Superior temporal gyrus (tissue), 1 donor: ENCODE measurements at regions not wholly inside any gene's neighbourhood (a gene's known extent, or its start where the extent isn't known, plus 50 kb on each side); places are given as distances from the start of the nearest gene placed in this dataset.
"Not testable (repeated sequence)": the region's sequence is repeated elsewhere in the genome, so short reads cannot be mapped to it uniquely, and the experiment has no call there.

Experiments used
- DNase-seq: peaks from one replicate; pipeline ENCODE4 v3.0.0-alpha.2; 2016; ENCODE audit errors: extremely low spot score

DNA sequence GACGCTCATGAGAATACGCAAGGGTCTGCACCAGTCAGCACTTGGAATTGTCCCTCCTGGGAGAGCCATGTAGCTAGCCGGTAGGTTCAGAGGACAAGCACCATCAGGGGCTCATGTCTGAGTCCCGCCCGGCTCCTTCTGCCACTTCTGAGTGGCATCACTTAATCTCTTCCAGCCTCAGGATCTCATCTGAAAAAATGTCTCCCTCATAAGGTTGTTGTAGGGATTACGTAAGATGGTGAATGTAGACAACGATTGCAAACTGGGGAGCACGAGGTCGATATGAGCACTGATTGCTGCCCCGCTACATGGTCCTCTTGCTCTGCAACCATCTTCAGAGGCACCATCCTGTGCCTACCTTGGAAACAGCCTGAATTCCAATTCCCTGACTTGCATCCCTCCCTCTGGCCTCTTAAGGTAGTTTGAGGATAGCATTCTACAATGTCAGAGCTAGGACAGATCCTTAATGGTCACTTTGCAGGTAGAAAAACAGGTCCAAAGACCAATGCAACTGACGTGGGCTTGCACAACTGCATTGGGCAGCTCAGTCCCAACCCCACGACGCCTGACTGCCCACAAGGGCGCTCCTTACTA, 115.8 kb upstream of the TMEM45B start:
- DNase-seq = no peak

DNA sequence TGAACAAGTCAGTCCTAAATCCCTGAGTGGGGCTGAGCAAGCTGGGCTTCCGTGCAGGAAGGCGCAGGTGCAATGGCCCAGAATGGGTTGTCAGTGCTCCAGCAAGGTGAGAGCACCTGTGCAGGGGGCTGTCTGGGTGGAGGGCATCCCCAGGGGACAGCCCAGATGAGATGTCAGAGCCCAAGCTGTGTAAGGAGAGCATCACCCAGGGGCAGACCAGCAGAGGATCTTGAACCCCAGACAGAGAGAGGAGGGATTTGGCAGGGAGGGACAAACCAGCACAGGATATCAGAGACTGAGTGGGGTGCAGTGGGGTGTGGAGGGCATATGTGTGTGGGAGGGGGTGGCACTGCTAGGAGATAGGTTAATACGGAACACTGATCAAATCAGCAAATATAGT, 114.9 kb upstream of the TMEM45B start:
- DNase-seq = no peak

DNA sequence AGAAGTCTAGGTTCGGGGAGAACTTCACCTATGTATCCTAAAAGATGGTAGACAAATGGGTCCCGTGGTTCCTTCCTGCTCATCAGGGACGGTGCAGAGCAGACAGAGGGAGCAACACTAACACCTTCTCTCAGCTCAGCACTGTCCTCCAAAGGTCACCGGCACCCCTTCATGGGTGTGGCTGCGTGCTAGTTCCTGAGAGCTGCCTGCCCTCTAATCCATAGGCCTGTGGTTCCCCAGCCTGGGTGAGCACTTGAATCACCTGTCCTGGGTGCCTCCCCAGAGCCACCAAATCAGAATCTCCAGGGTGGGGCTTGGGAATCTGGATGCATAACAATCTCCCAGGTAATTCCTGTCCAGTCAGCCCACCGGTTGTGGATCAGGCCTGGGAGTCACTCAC, 113.9 kb upstream of the TMEM45B start:
- no peak for DNase-seq

DNA sequence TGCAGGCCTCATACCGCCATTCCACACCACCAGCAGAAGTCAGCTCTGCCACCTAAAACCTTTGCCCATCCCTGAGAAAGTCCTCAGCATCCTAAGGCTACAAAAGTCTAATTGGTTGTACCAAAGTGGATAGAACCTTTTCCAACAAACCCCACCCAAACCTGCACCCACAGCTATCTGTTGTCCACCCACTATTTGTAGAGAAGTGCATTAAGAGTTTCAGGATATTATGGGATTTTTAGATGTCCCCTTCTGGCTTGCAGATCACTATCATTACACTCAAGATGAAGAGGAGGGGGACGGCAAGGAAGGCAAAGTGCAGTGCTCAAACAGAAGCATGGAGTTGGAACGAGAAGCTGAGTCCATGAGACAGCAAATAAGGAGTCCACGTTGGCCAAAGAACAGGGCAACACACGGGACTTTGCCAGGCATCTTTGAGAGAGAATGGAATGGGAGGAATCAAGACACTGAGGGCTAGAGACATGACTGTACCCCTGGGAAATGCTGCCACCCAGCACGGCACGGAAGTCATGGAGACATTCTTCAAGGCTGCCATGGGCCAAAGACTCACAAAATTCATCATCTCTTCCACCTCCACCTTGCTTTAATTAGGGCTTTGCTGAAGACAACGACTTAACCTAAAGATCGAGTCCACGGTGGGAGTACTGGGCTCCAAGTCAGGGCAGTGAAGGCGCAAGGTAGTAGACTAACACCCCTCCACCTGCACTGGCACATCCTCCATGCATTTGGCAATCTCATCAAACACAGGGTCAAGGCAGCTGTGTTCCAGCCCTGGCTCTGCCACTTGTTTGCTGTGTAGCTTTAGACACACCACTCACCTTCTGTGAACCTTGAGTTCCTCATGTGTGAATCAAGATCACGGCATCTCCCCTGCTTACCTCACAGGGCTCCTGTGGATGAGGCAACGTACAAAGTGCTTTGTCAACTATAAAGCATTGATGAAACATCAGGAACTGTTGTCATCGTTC, 112.9 kb upstream of the TMEM45B start:
- no peak for DNase-seq

DNA sequence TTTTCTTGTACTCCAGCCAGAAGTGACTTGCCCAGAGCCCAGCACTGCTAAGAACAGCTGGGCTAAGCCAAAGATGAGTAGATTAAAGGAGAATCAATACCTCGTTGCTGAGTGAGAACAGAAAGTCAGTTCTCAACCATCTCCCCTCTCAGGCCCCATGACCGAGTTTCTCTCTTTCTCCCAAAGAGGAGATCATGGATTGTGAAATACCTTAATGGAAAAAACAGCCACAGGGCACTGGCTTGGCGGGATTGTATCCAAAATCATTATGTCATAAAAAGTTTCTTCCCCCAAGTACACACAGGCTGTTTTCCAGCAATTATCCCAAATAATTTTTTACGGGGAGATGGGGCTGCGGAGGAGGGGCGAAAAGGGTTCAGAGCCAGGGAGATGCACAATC, 111.8 kb upstream of the TMEM45B start:
- DNase-seq = no peak

DNA sequence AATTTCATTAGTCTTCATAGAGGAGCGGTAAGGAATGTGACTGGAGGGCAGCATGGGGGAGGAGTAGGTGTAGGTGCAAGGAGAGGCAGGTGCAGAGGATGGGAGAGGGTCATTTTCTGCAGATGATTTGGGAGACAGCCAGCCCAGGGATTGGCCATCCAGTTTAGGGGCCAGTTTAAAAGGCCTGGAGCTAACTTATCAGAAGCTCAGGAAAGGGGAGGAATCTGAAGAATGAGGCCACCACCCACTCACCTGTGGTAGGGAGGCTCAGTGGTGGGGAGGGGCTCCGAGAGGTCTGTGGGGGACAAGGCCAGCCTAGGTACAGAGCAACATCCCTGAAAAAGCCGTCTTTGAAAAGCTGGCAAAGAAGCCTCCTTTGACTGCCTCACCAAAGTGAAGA, 110.8 kb upstream of the TMEM45B start:
- no peak for DNase-seq

DNA sequence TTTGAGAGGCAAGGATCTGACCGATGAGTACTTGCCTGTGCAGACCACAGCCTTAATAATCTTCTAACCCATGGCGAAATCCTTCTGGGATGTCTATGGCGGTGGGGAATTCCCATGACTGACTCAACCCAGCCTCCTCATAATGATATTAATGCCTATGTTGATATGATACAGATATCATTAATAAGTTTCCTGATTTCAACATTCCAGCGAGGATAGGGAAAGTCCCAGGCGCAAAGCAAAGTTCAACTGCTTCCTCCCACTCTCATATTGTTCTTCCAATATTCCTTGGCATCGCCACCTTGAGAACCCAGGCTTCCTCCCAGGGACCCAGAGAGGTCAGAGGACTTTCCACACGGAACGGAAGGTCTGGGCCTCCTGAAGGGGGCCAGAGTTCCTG, 110.3 kb upstream of the TMEM45B start:
- no peak for DNase-seq

DNA sequence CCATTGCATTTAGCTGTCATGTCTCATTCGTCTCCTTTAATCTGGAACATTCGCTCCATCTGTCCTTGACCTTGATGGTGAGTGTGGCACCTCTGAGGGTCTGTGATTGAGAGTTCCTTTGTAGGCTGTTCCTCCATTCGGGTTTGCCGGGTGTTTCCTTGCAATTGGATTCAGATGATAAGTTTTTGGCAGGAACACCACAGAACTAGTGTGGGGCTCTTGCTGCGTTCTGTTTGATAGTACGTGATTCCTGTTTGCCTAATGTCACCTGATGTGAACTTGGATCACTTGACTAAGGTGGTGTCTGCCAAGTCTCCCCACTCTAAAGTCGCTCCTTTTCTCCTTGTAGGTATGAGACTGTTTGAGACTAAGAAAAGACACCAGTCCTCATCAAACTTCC, 109.7 kb upstream of the TMEM45B start:
- DNase-seq = no peak

DNA sequence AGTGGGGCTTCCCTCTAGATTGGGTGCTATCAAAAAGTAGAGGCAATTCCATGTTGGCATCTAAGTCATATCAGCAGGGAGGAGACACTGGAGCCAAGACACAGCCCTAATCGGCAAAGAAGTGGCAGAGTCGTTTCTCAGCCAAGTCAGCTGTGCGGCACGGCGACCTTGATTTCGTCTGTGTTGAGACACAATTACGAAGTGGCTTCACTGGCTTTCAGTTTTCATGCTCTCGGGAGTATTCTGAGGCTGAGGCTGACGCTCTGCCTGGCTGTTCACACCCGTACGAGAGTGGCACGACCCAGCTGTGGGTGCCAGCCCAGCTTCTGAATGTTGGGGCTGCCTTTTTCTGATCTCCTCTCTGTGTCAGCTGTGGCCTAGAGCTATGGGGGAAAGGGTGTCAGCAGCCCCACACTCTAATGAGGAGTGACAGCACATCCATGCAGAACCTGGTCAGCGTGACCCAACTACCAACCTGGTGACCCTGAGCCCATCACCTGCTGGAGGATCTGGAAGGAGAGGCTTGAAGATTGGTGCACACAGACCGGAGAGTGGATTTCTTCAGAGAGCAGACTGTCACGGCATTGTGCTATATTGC, 105.7 kb upstream of the TMEM45B start:
- no peak for DNase-seq

DNA sequence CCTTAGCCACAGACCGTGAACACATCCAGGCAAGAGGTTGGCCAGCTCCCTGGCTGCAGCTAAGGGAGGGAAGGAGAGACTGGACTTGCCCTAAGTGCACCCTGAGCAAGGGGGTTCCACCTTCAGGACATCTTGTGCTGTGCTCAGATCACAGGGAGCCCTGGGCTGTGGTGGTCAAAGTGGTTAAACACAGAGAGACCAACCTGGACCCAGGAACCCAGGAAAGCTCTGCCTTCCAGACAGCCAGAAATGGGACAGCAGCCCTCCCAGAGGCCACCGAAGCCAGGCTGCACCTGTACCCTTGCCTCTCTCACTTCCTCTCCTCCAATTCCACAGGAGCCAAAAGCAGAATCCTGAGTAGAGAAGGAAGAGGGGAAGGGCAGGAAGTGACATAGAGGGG, 105.2 kb upstream of the TMEM45B start:
- no peak for DNase-seq

DNA sequence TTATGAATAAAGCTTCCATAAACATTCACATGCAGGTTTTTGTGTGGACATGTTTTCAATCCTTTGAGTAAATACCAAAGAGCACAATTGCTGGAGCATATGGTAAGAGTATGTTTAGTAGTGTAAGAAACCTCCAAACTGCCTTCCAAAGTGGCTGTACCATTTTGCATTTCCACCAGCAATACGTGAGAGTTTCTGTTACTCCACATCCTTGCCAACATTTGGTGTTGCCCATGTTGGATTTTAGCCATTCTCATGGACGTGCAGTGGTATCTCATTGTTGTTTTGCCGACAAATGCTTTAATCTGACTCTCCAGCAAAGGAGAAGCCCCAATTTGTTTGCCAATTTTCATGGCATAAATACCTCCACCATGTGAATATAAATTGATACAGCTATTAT, 103.9 kb upstream of the TMEM45B start:
- no peak for DNase-seq

DNA sequence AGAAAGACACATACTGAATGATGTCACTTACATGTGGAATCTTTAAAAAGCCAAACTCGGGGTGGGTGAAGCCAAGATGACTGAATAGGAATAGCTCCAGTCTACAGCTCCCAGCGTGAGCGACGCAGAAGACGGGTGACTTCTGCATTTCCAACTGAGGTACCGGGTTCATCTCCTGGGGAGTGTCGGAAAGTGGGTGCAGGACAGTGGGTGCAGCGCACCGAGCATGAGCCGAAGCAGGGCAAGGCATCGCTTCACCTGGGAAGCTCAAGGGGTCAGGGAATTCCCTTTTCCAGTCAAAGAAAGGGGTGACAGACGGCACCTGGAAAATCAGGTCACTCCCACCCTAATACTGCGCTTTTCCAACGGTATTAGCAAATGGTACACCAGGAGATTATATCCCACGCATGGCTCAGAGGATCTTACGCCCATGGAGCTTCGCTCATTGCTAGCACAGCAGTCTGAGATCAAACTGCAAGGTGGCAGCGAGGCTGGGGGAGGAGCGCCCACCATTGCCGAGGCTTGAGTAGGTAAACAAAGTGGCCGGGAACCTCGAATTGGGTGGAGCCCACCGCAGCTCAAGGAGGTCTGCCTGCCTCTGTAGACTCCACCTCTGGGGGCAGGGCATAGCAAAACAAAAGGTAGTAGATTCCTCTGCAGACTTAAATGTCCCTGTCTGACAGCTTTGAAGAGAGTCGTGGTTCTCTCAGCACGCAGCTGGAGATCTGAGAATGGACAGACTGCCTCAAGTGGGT, 103.0 kb upstream of the TMEM45B start:
- not testable (repeated sequence) for DNase-seq

DNA sequence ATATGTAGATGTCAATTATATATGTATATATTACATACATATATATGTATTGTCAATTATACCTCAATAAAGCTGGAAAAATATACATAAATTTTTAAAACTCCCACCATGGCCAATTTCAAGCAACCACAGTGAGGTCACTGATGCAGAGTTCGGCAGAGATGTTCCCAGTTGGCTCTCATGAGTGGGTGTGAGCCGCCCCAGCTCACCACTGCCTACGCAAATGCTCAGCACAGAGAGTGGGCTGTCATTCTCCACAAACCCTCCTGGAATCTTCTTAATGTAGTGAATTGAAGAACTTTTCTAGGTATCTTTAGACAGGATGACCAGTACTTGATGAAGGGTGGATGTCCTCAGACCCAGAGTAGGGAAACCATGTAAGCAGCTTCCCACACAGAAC, 96.6 kb upstream of the TMEM45B start:
- DNase-seq = no peak

DNA sequence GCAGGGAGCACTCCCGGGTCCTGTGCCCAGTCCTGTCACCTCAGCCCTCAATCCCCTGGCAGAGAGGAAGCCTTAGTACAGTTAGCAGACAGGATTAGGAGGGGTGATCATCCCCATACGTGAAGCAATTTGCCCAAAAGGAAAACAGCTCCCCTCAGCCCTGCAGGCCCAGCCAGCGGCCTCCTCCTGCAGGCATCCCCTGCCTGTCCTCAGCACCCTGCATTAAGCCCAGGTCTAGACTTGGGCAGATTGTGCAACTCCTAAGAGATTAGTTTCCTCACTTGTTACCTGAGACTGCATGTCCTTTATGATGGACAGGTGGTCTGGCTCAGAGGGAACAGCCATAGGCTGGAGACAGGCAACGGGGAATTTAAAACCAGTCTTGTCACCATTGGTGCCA, 95.5 kb upstream of the TMEM45B start:
- DNase-seq = no peak

DNA sequence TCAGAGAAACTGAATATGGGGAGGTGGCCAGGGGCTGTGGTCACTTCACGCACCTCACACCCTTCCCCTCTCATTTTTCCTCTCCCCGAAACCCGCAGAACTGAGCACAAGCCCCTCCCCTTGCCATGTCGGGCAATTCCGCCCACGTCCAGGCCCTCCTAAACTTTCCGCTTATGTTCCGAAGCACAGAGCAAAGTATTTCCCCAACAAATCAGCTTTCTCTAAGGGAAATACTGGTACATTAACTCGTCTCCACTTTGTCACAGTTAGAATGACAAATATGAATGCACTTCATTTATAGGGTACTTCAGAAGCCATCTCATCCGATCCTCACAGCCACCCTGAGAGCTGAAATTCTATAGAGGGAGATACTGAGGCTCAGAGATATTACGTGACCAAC, 94.7 kb upstream of the TMEM45B start:
- DNase-seq = no peak

DNA sequence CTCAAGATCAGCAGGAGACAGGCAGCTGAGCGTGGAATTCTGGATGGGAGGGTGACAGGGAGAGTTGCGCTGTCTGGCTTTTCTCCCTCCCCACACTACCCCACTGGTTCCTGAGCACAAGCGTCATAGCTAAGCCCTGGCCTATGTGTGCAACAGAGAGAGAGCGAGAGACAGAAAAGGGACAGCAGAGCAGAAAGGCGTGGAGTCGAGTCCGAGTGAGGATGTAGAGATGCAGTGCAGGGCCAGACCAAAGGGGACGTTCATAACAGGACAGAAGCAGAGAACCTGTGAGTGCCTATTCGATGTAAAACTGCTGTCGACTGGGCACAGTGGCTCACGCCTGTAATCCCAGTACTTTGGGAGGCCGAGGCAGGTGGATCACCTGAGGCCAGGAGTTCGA, 94.0 kb upstream of the TMEM45B start:
- no peak for DNase-seq

DNA sequence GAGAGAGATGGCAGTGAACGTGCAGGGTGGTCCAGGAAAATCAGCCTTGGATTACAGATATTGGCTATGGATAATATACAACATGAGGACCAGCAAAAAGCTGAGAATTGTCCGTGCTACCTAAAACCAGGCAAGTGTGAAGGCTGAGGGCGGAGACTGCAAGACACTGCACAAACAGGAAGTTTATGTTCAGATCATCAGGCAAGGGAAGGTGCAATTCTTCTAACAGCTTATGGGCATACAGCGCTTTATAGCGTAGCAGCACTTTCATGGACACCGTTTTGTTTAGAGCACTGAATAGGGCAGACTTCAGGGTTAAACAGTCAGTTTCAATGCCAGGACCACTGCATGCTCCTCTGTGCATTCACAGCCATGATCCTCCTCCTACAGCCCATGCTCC, 93.1 kb upstream of the TMEM45B start:
- DNase-seq = no peak

DNA sequence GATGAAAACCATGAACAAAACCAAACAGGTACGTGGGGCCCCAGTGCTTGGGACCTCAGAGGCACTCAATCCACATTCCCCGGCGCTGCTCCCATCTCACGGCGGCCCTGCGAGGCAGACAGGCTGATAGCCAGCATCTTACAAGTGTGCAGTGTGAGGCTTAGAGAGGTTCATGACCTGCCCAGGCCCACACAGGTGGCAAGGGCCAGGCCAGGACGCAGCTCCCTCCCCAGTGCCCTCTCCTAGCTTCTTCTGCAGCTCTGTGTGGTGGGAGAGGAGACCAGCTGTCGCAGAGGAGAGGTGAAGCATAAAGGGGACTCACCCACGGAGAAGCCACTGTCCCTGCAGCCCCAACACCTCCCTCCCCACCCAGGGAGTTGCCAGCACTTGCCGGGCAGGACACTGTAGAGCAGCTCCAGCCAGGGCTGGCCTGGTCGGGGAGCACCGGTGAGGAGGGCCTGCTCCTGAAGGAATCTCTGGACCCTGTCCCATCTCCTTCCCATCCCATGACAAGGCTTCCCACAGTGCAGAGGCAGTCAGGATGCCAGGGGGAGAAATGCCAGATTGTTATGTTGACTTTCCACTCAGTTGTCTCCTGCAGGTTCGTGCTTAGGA, 92.4 kb upstream of the TMEM45B start:
- DNase-seq = no peak

DNA sequence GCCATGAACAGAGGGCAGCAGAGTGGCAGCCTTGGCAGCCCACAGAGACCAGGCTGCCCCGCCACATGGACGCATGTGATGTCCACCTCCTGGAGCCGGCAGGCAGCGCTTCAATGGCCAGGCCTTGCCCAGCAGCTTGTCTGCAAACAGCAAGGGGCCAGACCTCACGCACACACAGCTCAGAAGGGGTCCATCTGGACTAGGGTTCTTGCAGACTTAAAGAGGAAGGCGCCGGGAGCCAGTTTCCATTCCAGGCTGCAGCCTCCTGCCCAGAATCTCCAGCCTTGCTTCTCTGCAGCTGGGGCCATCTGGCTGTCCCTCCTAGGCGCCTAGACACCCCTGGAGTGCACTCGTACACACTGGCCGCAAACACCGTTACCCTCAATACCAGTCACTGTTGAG, 91.9 kb upstream of the TMEM45B start:
- DNase-seq = no peak

DNA sequence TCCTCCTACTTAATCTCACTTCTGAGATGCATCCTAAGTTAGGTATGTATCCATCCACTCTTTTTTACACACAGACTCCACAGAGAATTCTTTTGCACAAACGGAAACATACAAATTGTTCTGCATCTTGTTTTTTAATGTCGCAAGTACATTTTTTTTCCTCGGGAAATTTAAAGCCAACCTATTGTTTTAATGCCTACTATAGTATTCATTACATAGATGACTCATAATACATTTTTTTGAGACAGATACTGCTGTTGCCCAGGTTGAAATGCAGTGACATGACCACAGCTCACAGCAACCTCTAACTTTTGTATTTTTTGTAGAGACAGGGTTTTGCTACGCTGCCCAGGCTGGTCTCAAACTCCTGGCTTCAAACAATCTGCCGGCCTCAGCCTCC, 90.8 kb upstream of the TMEM45B start:
- no peak for DNase-seq

DNA sequence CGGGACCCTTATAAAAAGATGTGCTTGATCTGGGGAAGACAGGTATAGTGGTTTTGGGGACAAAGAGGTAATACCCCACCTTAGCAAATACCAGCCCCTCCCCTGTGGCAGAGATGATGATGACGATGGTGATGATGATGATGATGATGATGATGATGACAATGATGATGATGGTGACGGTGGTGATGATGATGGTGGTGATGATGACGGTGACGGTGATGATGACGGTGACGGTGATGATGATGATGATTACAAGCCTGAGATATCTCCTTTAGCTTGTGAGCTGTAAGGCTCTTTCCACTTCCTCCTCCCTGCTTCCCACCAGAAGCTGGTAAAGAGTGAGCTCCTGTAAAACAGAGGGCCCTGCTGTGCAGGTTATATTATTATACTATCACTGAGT, 89.5 kb upstream of the TMEM45B start:
- no peak for DNase-seq

DNA sequence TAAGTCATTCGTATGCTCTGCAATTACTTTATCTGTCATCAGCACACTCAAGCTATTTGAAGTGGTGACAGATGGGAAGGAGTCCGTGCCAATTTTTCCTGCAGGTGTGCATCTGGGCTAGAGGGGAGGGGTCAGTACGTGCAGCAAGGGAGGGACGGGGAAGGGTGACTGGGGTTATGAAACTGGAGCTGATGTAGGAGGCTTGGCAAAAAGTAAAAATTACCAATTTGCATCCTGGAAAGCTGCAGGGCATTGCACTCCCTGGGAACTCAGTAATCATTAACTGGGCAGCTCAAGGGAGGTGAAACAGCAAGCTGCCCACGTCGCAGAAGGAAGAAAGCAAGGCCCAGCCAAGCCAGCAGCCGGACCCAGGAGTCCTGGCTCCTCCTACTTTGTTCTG, 87.1 kb upstream of the TMEM45B start:
- DNase-seq = no peak
